Astrocyte (in vitro differentiated cells and primary cell): ENCODE measurements at regions not wholly inside any gene's neighbourhood (a gene's known extent, or its start where the extent isn't known, plus 50 kb on each side); places are given as distances from the start of the nearest gene placed in this dataset.

Experiments
- CTCF ChIP-seq: IDR thresholded peaks from 2 replicates; pipeline ENCODE4 v1.5.1; 2011; ENCODE audit warnings: low read depth, mild to moderate bottlenecking, inconsistent platforms, low read length, moderate library complexity; ENCODE audit not compliant: insufficient read depth
- EZH2 ChIP-seq: IDR thresholded peaks from 2 replicates; pipeline ENCODE4 v1.6.1; 2012; ENCODE audit warnings: mild to moderate bottlenecking, low read length, inconsistent platforms; ENCODE audit not compliant: insufficient read depth

GRCh38 chr13:31927219-31927653 lies 104.3 kb upstream of the FRY start:
- TF ChIP-seq EZH2 (no peak), CTCF (no peak)
